GM19023 (cell line): ENCODE measurements at regions not wholly inside any gene's neighbourhood (a gene's known extent, or its start where the extent isn't known, plus 50 kb on each side); places are given as distances from the start of the nearest gene placed in this dataset.
"Not testable (repeated sequence)": the region's sequence is repeated elsewhere in the genome, so short reads cannot be mapped to it uniquely, and the experiment has no call there.

Experiments used
- ATAC-seq: cut with Tn5 transposase; IDR thresholded peaks from one replicate; pipeline ENCODE4 v1.9.1; 2021; ENCODE audit warnings: mild to moderate bottlenecking, moderate library complexity; ENCODE audit not compliant: unreplicated experiment

DNA sequence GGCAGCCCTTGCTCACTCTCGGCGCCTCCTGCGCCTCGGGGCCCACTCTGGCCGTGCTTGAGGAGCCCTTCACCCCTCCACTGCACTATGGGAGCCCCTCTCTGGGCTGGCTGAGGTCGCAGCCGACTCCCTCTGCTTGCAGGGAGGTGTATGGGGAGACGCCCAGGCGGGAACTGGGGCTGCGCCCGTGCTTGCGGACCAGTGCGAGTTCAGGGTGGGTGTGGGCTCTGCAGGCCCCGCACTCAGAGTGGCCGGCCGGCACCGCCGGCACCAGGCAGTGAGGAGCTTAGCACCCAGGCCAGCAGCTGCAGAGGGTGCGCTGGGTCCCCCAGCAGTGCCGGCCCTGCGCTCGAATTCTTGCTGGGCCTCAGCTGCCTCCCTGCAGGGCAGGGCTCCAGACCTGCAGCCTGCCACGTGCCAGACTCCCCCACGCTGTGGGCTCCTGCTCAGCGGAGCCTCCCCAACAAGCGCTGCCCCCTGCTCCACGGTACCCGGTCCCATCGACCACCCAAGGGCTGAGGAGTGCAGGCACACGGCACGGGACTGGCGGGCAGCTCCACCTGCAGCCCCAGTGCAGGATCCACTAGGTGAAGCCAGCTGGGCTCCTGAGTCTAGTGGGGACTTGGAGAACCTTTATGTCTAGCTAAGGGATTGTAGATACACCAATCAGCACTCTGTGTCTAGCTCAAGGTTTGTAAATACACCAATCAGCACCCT, 54.0 kb upstream of the WWC2 start:
- not testable (repeated sequence) for ATAC-seq

DNA sequence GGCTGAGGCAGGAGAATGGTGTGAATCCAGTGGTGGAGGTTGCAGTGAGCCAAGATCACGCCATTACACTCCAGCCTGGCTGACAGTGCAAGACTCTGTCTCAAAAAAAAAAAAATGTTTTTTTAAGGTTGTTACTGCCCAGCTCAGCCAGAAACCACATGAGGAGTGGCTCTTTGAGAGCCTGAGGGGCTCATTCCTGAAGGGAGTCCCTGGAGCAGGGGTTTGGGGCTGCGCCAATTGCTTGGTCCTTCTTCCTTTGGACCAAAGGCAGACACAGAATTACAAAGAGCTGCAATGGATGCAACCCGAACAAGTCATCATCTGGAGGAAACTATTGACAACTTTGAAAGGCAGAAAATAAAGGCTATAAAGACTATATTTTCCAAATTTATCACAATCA, 60.6 kb upstream of the WWC2 start:
- ATAC-seq: no peak

DNA sequence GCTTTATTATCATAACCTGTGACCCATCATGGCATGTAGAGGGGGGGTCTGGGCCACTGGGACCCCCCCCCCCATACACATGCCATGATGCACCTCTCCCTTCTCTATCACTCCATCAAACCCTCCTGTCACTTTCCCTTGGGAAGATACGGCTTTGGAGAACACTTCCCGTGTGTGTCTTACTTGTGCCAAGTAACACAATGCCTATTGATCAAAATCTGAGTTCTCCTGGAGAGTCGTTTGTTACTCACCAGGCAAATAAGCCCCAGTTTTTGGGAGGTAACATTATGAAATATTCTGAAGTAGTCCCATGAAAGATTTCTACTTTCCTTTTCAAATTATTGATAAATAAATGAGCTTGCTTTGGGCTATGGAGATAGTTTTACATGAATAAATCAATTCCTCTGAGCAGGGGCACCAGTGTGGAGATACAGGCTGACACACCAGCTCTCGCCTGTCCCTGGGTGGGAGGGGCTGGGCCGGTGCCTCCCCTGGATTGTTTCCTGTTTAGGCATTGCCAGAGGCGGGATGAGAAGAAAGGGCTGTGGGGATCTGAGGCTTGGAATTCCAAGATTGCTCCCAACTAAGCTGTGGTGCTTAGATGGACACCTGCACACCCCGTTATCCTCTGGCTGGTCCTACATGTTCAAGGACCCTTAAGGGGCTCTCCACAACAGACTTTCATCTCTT, 63.2 kb upstream of the WWC2 start:
- no peak for ATAC-seq

DNA sequence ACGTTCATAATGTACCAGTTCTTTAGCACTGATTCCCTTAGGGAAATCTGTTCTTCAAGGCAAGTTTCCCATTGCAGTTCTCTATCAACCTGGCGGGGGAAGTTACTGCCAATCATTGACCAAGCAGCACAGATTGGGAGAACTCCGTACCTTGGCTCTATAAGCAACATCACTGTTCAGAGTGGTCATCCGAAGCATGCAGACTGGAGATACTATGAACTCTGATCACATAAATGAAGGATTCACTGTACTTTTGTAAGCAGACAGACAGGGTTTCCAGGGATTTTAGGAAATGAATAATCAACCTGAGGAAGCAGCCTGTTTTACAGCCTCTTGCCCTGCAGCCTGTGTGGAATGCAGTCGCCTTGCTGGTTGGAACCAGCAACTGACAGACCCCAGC, 63.8 kb upstream of the WWC2 start:
- no peak for ATAC-seq

DNA sequence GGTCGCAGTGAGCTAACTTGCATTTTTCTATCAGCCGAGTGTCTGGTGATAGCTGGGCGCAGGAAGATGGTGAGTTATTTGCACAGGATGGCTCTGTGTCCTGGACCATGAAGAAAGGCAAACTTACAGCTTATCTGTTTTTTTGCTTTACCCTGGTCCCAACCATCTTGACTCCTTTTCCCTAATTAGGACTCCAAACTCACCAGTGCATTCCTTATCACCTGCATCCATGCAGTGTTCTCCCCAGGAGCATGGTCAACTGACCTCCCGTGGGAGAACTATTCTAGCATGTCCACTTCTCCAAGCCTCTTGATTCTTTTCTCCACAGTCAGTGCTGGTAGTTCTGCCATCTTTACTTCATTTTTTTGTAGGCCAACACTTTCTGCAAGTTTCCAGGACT, 68.2 kb upstream of the WWC2 start:
- ATAC-seq: no peak

DNA sequence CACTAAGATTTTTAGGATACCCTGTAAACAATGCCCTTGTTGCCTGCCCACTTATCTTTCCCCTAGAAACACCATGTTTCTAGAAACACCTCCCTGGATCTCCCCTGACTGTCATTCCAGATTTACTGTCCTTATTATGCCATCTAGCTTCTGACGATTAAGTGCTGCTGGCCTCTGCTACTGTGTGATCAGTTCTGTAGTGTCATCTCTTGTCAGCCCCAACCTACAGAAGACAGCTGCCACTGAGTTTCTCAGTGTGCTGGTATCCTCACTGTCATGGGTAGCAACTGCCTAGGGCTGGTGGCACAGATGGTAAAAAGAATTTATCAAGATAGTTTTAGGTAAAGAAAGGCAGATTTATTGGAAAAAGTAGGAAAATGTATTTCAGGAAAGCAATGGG, 68.7 kb upstream of the WWC2 start:
- ATAC-seq: no peak

DNA sequence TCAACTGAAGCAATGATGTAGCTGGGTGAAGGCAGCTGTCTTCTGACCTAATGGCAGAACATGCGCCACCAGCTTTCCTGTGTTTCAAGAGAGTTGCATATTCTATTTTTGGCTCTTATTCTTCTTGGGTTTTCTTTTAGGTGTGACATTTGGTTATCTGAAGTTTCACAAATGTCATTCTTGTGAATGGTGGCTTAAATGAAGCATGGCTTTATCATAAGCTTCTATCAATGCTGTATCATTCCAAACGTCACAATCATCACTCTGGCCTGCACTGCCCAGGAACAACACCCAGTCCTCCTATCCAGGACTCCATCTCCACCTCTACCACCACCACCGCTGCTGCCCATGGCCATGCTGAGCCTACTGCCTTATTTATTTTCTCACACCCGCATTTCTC, 69.7 kb upstream of the WWC2 start:
- ATAC-seq: no peak

DNA sequence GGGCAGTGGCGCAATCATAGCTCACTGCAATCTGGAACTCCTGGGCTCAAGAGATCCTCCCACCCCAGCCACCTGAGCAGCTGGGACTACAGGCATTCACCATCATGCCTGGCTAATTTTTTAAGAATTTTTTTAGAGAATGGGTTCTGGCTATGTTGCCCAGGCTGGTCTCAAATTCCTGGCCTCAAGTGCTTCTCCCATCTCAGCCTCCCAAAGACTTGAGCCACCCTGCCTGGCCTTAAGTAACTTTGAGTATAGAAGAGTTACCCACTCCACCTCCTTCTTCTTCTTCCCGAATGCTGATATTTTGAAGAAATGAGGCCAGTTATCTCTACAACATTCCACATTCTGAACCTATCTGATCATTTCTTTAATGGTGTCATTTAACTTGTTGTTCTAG, 72.4 kb upstream of the WWC2 start:
- ATAC-seq: no peak

DNA sequence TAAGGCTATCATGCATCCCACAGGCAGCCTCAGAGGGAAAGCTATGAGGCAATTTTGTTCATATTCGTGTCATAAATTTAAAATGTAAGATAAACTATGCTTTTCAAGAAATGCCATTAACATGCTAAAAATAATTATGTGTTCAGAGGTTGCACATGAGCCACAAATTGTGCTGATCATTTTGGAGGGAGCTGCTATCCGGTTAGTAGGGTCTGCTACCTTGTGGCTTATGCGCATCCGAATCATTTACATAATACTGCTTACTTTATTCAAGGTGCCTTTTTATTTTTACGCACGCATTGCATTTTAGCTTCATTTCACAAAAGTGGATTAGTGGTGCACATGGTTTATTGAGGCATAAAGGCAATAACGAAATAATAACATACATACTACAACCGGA, 76.4 kb upstream of the WWC2 start:
- no peak for ATAC-seq

DNA sequence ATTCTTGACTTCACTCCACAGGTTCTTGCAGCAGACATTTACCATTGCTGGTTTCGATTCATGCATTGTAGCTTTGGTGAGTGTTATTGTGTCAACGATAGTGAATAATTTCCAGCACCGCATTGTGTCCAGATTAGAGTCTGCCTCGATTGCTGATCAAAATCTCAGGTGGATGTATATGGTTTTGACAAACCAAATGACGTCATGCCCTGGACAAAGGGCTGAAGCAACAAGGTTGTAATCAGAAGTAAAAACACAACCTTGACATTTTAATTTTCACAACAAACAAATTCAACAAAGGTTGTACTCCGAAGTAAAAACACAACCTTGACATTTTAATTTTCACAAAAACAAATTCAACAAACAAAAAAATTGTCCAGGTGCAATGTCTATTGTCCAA, 81.1 kb upstream of the WWC2 start:
- ATAC-seq: no peak

DNA sequence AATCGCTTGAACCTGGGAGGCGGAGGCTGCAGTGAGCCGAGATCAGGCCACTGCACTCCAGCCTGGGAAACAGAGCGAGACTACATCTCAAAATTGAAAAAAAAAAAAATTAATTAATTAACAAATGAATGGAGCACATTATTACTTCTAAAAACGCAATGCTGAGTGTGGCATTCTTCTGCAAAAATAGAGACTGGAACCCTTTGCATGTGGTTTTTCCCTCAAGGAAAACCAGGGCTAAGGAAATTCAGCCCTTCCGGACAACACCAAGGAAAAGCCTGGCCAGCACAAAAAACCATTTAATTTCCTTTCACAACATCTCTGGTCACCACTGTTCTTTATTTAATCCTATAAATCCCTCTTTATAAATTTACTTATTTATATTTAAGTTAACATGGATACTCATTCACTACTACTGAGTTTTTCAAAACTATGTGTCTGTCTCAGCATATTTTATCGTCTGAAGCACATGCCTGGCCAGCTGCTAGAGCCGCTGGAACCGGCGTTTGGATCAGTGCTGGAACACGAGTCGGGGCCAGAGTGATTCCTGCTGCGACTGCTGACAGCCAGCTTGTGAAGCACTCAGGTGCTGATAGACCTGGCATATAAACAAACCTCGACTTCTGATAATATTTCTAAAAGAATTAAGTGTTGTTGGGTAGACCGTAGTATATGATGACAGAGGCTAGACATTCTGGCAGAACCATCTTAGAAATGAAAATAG, 84.5 kb upstream of the WWC2 start:
- no peak for ATAC-seq

DNA sequence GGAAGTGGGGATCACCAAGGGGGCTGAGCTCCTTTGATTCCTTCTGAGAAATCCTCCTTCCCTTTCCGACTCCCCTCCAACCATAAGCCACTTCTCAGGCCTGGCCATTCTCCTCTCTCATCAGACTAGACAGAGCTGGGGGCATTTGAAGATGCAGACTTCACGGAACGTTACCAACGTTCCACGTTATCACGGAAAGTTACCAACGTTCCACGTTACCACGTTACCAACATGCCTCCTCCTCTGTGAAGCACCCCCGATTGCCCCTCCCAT, 85.4 kb upstream of the WWC2 start:
- no peak for ATAC-seq

DNA sequence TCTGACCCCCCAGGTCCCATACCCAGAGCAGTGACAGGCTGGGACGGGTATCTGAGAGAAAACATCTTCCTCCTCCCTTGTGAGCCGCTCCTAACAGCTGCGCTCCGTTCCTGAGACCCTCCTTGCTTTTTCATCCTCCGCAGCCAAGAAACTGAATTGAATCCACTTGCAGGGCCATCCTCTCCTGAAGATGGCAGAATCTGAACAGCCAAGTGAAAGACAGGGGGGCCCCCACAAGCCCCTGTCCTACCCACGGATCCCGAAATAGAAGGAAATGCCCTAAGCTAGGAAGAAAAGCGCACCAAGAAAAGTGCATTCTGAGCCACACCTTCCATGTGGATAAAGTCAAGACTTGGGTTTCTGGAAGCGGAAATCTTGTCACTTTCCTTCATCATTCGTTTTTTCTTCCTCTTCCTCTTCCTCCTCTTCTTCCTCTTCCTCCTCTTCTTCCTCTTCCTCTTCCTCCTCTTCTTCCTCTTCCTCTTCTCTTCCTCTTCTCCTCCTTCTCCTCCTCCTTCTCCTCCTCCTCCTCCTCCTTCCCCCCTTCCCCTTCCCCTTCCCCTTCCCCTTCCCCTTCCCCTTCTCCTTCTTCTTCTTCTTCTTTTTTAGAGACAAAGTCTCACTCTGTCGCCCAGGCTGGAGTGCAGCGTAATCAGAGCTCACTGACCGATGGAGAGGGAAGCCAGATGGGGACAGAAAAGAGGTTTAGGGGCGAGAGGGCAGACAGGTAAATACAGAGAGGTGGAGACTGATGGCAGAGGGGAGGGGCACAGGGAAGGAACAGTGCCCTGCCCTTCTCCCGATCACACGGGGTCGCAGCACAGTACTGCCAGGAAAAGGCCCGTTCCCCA, 86.0 kb upstream of the WWC2 start:
- no peak for ATAC-seq

DNA sequence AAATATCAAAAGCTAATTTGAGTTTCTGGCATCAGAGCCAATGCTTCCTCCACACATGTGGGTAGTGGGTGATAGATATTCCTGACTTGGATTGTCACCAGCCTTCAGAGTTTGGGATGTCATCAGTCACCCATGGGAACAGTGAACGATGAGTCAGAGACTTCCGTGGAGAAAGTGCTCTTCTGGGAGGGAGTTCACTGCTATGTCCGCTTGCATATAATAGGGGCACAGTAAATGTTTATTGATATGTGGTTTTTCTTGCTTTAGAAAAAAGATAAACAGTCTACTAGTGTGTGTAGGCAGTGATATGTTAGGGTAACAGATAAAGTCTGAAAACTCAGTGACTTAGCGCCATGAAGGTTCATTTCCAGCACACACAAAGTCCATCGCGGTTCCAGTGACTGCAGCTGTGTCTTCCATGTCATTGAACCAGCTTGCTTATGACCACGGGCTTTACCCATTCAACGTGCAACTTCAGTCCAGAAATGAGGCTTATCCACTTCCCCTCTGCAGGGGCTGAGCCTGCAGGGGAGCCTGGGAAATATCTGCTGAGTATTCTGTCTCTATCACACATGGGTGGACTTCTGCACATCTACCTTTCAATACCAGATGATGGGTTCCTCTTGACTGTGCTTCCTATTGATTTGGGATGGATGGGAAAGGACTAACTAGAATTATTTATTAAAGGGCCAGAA, 87.7 kb upstream of the WWC2 start:
- ATAC-seq: no peak

DNA sequence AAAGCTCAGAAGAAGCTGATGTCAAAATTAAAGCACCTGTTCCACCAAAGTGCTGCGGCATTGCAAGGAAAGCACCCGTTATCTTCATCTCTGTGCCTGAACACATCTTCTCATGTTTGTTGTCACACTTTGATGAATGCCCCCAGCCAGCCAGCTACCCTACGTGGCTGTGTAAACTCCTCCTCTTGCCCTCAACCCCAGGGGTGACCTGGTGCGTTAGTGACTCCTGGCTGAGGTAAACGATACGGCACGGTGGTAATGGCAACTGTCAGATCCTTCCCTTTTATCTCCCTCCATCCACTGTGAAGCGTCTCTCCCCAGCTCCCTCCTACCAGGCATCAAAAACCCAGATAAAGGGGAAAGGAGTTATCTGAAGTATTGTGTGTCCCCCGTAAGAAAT, 90.6 kb upstream of the WWC2 start:
- no peak for ATAC-seq

DNA sequence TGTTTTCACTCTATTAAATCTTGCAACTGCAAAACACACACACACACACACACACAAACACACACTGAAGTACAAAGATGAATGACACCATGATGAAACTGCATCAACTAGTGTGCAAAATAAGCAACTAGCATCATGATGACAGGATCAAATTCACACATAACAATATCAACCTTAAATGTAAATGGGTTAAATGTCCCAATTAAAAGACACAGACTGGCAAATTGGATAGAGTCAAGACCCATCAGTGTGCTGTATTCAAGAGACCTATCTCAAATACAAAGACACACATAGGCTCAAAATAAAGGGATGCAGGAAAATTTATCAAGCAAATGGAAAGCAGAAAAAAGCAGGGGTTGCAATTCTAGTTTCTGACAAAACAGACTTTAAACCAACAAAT, 87.2 kb upstream of the DCTD start:
- not testable (repeated sequence) for ATAC-seq

DNA sequence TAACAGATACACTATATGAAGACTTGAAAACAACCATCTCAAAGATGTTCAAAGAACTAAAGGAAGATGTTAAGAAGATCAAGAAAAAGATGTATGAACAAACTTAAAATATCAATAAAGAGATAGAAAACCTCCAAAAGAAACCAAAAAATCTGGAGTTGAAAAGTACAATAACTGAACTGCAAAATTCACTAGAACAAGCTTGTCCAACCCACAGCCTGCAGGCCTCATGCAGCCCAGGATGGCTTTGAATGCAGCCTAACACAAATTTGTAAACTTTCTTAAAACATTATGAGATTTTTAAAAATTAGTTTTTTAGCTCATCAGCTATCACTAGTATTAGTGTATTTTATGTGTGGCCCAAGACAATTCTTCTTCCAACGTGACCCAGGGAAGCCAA, 77.0 kb upstream of the DCTD start:
- no peak for ATAC-seq

DNA sequence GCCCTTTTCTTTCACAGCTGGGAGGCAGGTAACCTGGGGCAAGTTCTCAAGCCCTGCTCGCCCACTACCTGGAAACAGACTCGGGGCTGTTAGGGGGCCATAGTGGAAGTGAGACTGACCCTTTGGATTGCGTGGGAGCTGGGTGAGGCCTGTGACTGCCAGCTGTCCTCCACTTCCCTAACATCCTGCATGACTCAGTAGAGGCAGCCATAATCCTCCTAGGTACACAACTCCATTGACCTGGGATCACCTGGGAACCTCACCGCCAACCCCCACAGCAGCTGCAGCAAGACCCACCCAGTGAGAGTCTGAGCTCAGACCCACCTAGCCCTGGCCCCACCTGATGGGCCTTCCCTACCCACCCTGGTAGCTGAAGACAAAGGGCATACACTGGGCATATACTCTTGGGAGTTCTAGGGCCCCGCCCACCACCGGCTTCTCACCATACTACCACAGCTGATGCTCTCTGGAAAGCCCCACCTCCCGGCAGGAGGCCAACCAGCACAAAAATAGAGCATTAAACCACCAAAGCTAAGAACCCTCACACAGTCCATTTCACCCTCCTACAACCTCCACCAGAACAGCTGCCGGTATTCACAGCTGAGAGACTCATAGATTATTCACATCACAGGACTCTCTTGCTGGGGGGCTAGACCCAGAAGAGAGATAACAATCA, 61.1 kb upstream of the DCTD start:
- peak; percentile 74 for ATAC-seq

DNA sequence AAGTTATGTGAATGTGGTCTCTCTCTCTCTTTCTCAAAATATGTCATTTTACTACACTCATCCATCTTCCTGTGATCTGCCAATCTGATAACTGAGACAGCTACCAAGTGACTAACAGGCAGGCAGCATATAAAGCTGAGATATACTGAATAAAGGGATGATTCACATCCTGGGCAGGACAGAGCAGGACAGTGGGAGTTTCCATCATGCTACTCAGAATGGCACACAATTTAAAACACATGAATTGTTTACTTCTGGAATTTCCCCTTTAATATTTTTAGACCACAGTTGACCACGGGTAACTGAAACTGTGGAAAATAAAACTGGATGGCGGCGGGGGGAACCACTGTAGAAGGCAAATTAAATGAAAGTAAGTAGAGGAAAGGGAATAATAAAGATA, 58.6 kb upstream of the DCTD start:
- ATAC-seq: peak; percentile 44

DNA sequence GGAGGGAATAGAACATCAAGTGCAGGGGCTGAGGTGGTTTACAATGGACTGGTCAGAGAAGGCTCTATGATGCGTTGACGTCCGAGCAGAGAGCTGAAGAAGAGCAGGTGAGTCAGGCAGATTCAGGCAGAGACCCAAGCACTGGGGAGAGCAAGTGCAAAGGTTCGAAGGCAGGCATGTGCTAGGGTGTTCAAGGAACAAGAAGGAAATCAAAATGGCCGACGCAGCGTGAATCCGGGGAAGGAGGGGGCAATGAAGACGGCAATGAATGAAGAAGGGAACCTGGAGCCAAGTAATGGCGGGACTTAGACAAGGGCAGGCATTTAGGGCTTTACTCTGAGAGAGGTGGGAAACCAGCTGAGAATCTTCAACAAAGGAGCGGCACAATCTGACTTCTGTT, 56.8 kb upstream of the DCTD start:
- no peak for ATAC-seq
